HG03432 (cell line): ENCODE measurements at regions not wholly inside any gene's neighbourhood (a gene's known extent, or its start where the extent isn't known, plus 50 kb on each side); places are given as distances from the start of the nearest gene placed in this dataset.

Experiments
- ATAC-seq: cut with Tn5 transposase; IDR thresholded peaks from one replicate; pipeline ENCODE4 v1.9.1; 2021; ENCODE audit warnings: mild to moderate bottlenecking, moderate library complexity; ENCODE audit not compliant: unreplicated experiment

DNA sequence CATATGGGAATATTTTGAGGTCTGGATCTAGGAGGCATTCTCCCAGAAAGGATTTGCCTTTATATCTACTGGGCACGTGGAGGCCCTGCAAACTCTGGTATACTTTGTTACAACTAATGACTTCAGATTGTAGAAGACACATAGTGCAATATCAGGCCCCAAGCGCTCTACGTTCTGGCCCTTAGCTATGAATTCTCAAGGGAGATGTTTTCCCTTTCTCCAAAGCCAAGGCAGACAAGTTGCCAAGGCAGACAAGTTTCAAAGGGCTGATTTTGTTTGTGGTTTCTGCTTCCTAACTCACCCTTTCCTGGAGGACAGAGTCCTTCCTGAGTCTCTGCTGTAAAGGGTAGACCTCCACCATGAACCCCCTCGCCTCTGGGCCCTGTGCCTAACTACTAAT is 99.4 kb upstream of the CTTNBP2 start:
- no peak for ATAC-seq

DNA sequence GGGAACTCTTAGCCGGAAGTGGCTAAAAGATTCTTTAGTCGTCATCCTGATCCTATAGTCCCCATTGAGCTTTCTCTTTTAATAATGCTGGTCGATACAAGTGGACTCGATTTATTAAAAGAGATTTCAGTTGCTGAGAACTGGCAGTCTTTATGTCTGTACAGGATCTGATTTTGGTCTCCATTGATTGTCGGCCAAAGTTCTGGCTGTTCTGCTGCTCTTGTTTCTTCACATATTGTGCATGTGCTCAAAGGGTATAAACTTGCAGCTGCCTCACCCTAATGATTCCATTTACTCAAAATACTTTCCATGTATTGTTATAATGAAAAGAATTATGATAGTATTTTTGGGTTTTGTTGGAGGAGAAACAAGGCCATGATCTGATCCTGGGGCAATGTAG is 100.7 kb upstream of the CTTNBP2 start:
- ATAC-seq: no peak

DNA sequence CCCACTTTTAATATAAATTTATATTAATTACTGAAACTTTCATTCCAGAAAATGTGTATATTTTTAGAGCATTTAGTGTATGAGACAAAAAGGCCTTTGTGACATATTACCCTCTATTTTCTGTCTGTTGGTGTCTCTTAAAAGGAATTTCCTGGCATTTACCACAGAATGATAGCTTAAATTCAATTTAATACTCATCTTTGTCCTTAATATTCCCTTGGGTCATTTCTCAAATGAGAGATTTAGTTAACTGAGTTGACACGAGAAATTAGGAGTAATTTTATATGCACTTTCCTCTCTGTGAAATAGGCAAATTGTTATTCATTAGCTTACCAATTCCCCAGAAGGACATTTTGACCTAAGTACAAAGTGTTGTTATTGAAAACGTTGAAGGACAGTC is 101.7 kb upstream of the CTTNBP2 start:
- no peak for ATAC-seq

DNA sequence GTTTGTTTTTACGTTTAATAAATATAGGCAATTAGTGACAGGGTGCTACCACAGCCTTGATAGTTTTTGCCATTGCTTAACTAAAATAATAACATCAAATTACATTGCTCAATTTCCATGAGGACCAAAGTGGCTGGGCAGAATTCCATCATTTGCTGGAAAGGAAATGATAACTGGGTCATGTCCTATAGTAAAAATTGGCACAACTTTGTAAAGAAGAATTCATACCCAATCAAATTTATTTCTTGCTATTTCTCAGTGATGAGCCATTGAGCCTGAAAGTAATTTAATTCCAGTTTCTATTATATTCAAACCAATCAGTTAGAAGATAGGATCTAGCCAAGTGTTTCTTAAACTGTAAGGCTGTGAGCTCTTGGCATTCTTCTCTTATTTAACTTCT is 102.2 kb upstream of the CTTNBP2 start:
- ATAC-seq: no peak

DNA sequence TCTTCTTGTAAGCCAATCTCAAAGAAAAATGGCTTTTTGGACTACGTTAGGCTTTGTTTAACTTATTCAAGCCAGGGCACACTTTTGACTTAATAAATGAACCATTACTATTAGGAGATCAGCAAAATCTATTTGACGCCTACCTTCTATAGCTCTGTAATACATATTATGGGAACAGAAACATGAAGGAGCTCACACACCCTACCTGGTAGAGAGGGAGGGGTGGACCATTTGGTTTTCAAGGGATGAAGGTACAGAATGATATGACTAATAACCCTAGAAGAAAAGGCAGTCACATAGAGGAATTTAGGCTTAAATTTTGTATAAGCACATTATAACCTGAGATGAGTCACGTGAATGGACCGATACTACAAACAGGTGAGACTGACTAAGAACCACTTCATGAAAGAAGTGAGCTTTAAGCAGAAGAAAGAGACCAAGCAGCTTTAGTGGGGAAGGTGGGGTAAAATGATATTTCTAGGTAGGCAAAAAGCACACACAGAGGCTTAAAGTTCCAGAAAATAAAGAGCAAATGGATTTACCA is 106.8 kb upstream of the CTTNBP2 start:
- no peak for ATAC-seq

DNA sequence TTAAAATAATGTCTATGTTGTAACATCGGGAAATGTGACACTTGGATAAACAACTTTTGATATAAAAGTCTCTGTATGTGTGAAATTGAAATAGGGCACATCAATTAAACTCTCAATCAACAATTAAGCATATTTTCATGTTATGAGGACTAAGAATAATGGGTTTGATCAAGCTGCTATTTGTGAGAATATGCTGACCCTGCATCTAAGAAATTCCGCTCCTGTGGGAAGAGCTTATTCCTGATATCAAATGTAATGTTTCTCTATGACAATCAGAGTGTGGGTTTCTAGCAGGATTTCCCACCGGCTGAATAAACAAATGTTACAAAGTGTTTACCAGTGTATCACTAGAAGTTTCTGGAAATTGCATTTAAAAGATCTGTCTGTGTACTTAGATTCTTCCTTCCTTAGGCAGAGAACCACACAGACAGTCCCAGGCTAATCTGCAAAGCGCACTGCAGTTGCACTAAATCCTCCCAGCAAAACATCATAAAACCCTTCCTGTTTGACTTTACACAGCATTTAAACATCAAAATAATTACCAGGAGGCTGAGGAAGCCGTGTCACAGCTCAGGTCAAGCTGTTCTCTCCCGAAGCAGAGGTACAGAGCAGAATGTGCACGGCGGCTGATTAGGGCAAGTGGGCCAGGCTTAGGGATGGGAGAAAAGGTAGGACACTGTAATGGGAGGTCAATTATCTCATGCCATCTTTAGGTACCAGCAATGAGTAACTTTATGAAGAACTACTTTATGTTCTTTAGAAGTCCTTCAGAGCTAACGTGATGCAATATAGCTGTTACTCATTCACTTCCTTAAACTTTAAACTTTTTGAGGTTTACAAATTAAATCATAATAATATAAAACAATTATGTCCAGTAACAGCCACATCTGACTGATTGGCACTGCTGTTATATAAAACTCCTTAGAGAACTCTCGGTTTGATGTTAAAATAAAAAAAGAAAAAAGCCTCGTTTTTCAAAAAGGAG is 109.1 kb upstream of the CTTNBP2 start:
- ATAC-seq: no peak

DNA sequence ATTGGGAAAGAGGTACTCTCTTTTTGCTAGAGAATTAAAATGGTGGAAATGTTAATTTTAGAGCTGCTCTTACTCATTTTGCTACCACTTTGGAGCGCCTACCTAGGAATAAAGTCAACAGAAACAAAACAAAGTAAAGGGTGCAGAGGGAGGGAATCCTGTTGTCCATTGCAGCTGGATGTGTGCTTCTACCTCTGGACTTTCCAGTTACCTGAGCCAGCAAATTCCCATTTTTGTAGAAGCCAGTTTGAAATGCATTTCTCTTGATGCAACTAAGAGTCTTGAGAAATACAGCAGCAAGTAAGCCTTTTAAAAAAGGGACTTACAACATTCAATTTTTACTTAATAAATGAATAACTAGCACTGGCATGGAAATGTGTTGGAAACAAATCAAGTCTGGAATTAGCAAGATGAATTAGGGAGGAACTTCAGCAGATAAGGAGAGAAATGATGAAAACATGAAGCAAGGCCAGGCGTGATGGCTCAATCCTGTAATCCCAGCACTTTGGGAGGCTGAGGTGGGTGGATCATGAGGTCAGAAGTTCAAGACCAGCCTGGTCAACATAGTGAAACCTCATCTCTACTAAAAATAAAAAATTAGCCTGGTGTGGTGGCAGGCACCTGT is 113.5 kb upstream of the CTTNBP2 start:
- no peak for ATAC-seq

DNA sequence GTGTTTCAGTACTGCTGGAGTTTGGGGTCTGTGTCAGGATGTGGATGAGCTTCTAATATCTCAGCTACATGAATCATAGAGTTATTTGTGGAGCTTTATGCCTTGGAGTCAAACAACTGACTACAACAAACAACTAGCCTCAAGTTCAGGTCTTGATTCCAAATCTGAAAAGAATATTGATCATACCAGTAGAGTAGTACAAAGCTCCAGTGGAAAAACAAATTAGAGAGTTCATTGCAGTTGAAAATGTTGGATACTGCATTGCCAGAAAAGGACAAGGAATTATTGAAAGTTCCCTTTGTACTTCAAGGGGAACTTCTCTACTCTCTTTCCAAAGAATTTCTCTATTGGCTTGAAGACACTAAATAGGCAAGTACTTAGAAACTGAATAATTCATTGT is 117.6 kb upstream of the CTTNBP2 start:
- no peak for ATAC-seq

DNA sequence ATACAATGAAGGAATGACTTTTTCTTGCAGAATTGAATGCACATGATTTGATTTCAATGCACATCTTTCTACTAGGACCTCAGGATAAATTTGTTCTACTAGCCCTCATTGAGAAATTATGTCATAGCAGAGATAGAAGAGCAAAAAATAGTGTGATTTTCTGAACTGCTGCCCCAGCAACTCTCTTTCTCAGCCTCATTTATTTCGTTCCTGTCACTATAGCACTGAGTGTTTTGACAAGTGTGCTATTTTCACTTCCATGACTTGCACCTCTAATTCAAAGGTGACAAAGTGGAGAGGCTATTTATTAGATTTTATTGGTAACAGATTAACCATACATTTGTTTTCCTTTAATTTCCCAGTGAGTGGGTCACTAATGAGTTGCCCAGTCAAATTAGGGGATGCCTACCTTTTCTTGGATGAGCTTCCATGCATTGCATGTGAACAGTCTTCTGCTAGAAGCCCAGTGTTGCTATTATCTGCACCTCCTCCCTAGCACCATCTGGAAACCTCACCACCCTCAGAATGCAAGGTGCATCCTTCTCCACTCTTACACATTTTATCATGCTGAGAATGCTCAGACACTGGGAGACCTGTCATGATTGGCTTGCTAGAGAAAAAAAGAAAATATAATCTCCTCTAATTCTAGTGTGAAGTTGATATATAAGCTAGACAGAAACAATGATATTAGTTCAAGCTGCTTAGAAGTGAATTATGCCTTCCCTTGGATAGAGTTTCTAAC is 119.6 kb upstream of the CTTNBP2 start:
- ATAC-seq: no peak

DNA sequence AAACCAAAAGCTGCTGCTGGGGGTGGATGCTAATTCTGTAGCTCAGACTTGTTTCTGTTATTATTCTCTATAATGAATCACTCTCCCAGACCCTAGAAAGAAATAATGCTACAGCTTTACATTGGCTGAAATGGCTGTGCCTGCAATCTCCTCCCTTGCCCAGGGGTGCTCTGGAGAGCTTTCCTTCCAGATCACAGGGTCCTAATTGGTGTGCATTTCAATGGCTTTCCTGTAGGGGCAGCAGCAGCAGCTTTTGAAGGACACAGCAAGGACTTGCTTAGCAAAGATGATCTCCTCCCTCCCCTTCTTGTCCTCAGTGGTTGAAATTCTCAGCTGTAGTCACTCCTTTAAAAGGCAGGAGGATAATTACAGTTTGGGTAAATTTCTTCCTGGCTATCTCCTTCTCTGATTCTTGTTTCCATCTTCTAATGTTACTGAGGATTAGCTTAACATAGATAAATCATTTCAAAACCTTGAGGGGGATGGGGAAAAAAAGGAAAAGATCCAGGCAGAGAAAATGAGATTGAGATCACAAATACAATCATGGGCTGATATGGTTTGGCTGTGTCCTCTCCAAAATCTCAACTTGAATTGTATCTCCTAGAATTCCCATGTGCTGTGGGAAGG is 120.2 kb upstream of the CTTNBP2 start:
- ATAC-seq: peak; percentile 94

DNA sequence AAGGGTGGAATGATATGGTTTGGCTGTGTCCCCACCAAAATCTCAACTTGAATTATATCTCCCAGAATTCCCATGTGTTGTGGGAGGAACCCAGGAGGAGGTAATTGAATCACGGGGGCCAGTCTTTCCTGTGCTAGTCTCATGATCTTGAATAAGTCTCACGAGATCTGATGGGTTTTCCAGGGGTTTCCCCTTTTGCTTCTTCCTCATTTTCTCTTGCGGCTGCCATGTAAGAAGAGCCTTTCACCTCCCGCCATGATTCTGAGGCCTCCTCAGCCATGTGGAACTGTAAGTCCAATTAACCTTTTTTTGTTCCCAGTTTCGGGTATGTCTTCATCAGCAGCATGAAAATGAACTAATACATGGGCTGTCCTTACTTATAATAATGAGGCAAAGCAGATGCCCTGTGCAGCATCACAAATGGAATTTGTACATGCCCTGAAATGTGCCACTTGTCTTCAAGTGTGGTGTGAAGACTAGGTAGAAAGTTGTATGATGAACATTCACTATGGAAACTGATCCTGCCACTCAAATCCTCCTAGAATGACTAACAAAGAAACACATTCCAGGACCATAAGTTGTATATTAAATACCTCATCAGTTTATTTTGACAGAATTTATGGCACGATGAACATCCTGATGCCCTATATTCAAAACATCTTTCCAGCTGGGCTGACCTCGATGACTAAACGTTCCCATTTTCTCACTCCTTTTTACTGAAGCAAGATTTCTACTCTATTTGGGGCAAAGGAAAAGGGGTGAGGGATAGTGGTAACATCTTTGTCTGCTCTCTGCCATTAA is 122.8 kb upstream of the CTTNBP2 start:
- ATAC-seq: no peak

DNA sequence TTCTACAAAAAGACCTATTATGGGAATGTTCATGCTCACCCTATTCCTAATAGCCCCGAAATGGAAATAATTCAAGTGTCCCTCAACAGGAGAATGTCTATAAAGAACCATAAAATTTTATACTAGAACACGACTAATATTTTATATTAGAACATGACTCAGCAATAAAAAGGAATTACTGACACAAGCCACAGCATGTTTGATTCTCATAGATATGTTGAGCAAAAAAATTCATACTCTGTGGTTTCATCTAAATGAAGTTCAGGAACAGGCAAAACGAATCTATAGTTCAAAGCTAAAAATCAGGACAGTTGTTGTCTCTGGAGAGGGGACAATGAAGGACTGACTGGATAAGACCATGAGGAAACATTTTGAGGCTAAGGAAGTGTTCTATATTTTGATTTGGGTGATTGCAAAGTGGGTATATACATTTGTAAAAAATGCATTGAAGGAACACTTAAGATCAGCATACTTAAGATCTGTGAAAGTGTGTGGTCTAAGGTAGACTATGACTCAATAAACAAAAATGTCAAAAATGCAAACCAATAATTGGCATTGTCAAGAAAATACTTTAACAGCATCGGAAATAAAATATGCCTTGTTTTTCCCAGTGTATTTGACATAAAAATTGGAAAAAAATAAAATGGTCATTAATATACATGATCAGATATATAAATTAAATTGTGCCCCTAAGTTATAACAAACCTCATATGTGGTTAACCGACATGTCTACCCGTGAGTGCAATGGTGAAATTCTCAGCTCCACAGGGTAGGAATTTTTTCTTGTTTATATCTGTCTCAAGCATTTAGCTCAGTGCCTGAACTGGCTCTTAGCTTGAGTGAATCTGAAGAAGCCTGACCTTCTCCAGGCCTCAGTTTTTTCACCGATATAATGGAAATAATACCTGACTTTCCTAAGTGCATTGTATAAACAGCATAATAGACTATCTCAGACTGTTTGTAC is 124.9 kb upstream of the CTTNBP2 start:
- ATAC-seq: no peak

DNA sequence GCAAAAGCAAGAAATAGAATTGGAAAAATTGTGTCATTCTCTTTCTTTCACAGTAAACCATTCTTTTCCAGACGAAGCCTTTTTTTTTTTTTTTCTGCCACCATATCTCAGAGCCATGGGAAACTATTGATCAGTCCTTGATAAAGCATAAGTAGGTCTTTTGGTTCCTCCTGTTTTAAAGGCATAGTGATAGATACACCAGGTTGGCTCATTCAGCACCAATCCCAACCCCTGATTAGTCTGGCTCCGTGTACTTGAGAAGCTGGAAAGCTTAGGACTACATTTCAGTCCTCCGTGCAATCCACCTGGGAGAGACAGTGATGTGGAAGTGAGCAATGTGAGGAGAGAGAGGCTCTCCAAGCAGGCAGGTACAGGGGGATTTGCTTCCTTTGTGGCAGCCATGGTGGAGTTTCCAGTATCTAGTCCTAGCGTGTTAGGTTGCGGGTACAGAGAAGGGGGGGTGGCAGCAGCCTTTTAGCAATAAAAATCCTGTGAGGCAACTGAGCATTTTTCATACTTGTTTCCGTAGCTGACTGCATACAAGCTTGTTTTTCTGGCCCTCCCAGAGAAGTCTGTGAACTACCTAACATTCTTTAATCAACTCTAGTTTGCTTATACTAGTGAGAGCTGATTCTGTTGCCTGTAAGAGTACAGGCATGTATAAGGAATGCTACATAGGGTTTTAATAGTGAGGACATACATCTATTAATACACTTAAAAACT is 127.4 kb upstream of the CTTNBP2 start:
- no peak for ATAC-seq

DNA sequence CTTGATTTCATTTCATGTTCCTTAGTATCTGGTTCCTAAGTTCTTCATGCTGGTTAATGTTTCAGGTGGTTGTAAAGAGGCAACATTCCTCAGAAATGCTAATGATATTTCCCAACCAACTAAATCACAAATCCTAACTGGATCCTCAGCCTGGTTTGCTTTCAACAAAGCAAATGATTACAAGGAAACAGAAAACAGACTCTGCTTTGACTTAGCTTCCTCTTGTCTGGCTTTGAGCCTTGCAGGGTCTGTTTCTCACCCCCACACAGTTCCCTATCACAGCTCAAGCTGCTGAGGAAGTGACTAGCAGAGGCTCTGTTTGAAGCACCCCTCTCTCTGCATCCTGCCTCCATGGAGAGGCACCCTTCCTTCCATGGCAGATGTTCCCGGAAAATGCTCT is 130.2 kb upstream of the CTTNBP2 start:
- no peak for ATAC-seq

DNA sequence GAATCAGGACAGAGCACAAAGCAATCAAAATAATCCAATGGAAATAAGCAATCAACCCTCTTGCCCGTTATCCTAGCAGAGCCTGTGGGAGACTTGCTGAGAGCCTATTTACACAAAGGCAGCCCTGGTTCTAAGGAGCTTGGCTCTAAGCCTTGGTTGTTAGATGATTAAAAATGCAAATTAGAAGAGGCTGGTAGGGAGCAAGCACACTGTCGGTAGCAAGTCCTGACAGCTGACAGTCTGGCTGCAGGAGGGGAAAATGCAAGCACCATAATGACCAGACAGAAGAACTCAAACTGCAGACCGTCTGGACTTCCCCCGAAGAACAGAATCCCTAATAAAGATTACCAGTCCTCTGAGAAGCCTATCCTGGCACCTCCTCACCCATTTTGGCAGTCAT is 131.8 kb upstream of the CTTNBP2 start:
- ATAC-seq: no peak

DNA sequence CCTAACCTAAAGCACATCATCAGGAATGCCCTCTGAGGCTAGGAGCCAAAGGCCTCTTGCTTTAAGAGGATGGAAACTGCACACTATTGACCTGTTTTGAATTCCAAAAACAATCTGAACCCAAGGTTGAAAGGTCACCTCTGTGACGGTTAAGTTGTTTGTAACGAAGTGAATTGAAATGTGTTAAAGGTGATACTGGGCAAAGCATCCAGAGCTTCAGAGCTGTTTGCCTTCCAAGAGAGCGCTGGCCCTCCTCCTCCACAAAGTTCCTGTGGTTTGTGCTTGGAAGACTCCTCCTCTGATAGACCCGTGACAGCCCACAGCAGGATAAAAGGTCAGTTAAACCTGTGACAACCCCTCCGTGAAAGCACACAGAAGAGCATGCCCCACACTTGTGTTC is 133.7 kb upstream of the CTTNBP2 start:
- ATAC-seq: no peak

DNA sequence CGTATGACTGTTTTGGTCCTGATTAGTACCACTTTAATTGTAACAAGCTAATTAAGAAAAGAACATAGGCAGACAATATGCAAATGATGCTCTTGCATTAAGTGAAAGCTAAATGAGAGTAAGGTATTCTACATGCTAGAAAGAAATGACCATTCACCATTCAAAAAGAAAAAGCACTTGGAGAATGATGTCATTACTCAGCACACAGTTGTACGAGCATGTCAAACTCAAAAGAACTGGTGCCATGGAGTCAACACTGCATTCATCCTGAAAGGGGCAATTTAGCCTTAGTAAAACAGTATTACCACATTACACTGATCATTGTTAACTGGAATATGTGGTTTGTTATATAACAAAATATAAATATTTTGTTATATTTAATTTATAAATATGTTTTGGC is 136.2 kb upstream of the CTTNBP2 start:
- no peak for ATAC-seq

DNA sequence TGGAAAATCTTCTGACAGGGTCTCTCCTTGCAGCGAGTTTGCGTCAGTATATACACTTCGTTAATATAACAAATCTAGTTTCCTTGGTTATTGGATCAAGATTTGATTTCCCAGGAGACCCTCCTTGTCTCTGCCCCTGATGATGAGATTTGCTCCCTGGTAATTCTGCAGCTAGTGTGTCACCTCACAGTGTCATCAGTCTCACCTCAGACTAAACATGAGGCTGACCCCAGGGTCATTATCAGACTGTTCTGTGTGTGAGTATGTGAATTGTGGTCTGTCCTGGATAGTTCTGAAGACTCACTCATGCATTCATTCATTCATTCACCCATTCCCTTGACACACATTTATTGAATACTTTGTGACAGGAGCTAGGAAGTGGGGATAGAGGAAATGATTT is 138.4 kb upstream of the CTTNBP2 start:
- ATAC-seq: no peak
